NCI-H187 treated with DMSO at 0.1 percent for 48 hours (cell line): ENCODE measurements at regions not wholly inside any gene's neighbourhood (a gene's known extent, or its start where the extent isn't known, plus 50 kb on each side); places are given as distances from the start of the nearest gene placed in this dataset.
"Not testable (repeated sequence)": the region's sequence is repeated elsewhere in the genome, so short reads cannot be mapped to it uniquely, and the experiment has no call there.

Experiments
- DNase-seq: peaks from one replicate; lab custom pipeline; 2025; lab: John Stamatoyannopoulos, UW

DNA sequence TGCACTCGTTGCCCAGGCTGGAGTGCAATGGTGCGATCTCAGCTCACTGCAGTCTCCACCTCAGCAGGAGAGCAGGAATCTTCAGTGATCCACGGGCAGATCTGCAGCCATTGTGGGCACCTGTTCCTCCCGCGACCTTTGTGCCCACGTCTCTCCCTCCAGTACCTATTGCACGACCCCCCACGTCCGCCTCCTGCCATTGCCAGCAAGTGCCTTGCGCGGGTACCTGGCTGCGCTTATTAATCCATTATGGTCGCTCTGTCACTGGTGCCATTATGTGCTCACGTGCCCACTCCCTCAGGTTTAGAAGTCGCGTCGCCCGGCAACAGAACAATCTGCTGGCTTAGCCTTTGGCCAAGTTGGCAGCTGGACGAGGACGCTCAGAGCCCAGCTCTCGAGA, 146.2 kb upstream of the C1QTNF3 start:
- DNase-seq: not testable (repeated sequence)

DNA sequence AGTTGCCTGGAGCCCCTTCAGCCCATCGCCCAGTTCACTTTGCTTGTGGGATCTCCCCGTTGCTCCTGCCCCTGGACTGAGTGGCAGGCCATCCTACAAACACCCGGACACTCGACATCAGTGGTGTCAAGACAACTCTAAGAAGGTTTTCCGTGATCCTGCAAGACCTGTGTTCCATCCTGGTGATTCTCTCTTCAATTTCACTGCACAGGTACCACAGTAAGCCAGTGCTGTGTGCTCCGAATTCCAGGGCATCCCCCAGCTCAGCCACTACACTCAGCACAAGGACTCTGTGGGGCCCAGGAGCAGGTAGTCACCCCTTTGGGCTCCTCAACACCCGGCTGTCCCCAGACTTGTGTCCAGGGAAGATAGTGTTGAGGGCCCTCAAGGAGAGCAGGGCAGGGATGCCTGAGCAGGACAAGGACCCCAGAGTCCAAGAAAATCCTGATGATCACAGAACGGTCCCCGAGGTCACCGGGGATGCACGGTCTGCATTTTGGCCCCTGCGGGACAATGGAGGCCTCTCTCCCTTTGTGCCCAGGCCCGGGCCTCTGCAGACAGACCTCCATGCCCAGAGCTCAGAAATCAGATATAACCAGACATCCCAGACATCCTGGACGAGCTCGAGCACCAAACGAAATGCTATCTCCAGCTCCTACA, 146.9 kb upstream of the C1QTNF3 start:
- DNase-seq: not testable (repeated sequence)

DNA sequence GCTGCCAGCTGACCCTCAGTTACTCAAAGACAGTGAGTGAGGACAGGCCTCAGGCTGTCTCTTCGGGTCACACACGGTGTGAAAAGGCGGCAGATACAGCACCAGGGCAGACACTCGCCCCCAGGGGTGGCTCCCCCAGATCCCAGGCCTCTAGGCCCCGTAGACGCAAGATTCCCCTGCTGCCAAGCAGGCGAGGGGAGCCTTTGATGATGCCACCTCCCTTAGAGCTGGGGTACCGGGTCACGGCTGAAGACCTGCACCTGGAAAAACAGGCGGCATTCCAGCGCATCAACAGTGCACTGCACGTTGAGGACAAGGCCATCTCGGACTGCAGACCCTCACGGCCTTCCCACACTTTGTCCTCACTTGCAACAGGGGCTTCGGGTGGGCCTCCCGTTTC, 147.5 kb upstream of the C1QTNF3 start:
- DNase-seq: not testable (repeated sequence)

DNA sequence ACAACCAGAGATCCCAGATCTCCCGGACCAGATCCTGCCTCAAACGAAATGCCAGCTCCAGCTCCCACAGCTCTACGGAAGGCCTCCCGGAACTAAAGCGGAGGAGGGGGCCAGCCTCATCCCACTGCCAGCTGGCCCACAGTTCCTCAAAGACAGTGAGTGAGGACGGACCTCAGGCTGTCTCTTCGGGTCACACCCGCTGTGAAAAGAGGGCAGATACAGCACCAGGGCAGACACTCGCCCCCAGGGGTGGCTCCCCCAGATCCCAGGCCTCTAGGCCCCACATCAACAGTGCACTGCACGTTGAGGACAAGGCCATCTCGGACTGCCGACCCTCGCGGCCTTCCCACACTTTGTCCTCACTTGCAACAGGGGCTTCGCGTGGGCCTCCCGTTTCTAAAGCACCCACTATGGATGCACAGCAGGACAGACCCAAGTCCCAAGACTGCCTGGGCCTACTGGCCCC, 148.3 kb upstream of the C1QTNF3 start:
- not testable (repeated sequence) for DNase-seq

DNA sequence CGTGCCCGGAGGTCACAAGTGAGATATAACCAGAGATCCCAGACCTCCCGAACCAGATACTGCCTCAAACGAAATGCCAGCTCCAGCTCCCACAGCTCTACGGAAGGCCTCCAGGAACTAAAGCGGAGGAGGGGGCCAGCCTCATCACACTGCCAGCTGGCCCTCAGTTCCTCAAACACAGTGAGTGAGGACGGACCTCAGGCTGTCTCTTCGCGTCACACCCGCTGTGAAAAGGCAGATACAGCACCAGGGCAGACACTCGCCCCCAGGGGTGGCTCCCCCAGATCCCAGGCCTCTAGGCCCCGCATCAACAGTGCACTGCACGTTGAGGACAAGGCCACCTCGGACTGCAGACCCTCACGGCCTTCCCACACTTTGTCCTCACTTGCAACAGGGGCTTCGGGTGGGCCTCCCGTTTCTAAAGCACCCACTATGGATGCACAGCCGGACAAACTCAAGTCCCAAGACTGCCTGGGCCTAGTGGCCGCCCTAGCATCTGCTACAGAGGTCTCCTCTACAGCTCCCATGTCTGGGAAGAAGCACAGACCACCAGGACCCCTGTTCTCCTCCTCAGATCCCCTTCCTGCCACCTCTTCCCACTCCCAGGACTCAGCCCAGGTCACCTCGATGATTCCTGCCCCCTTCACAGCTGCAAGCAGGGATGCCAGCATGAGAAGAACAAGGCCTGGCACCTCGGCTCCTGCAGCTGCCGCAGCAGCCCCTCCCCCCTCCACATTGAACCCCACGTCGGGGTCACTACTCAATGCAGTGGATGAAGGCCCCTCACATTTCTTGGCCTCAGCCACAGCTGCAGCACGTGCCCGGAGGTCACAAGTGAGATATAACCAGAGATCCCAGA, 149.3 kb upstream of the C1QTNF3 start:
- not testable (repeated sequence) for DNase-seq

DNA sequence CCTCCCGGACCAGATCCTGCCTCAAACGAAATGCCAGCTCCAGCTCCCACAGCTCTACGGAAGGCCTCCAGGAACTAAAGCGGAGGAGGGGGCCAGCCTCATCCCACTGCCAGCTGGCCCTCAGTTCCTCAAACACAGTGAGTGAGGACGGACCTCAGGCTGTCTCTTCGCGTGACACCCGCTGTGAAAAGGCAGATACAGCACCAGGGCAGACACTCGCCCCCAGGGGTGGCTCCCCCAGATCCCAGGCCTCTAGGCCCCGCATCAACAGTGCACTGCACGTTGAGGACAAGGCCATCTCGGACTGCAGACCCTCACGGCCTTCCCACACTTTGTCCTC, 149.9 kb upstream of the C1QTNF3 start:
- not testable (repeated sequence) for DNase-seq

DNA sequence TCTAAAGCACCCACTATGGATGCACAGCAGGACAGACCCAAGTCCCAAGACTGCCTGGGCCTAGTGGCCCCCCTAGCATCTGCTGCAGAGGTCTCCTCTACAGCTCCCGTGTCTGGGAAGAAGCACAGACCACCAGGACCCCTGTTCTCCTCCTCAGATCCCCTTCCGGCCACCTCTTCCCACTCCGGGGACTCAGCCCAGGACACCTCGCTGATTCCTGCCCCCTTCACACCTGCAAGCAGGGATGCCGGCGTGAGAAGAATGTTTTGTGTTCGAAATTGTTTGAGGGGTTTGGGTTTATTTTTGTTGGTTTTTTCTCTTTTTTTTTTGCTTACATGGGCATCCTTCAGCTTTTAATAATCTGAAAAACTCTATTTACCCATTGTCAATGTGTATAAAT, 150.3 kb upstream of the C1QTNF3 start:
- not testable (repeated sequence) for DNase-seq

DNA sequence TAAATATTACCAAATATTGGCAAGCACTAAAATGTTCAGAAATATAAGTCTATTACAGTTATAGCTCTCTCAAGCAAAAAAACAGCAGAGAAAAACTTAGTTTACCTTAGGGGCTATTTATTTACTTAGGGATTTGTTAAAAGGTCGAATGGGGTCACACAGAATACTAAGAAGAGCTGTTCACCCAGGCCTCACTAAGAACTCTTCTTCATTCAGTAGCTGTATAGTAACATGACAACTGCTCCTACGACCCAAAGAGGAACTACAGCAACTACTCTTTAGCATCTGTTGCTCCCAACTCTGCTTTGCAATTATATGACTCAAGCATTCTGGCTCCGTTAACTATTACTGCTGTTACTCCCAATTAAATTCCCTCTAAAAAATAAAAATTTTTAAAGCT, 150.8 kb upstream of the C1QTNF3 start:
- not testable (repeated sequence) for DNase-seq

DNA sequence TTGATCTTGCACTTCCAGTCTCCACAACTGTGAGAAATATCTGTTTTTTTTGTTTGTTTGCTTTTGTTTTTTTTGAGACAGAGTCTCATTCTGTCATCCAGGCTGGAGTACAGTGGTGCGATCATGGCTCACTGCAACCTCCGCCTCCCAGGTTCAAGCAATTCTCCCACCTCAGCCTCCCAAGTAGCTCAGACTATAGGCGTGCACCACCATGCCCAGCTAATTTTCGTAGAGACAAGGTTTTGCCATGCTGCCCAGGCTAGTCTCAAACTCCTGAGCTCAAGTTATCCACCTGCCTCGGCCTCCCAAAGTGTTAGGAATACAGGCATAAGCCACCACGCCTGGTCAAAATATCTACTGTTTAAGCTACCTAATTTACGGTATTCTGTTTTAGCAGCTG, 153.1 kb upstream of the C1QTNF3 start:
- DNase-seq: not testable (repeated sequence)

DNA sequence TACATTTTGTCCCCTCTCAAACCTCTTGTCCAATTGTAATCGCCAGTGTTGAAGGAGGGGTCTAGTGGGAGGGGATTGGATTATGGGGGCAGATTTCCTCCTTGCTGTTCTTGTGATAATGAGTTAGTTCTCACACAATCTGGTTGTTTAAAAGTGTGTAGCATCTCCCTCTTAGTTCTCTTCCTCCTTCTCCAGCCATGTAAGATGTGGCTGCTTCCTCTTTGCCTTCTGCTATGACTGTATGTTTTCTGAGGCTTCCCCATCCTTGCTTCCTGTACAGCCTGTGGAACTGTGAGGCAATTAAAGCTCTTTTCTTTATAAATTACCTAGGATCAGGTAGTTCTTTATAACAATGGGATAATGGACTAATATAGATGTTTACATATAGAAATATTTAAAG, 162.3 kb upstream of the C1QTNF3 start:
- DNase-seq: not testable (repeated sequence)

DNA sequence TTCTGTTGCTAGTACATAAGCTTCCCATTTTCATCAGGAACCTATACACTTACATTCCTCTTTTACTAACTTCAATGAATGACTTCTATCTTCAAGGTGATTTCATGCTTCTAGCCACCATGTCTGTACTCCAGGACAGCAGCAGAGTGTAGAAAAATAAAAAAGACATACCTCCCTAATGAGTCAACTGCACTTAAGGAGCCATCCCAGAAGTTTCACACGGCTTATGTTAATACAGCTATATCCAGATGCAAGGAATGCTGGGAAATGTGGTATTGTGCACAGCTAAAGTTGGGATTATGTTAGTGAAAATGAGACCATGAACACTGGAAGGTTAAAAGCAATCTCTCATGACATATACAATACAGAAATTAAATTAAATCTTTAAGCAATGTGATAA, 174.4 kb upstream of the C1QTNF3 start:
- DNase-seq: not testable (repeated sequence)

DNA sequence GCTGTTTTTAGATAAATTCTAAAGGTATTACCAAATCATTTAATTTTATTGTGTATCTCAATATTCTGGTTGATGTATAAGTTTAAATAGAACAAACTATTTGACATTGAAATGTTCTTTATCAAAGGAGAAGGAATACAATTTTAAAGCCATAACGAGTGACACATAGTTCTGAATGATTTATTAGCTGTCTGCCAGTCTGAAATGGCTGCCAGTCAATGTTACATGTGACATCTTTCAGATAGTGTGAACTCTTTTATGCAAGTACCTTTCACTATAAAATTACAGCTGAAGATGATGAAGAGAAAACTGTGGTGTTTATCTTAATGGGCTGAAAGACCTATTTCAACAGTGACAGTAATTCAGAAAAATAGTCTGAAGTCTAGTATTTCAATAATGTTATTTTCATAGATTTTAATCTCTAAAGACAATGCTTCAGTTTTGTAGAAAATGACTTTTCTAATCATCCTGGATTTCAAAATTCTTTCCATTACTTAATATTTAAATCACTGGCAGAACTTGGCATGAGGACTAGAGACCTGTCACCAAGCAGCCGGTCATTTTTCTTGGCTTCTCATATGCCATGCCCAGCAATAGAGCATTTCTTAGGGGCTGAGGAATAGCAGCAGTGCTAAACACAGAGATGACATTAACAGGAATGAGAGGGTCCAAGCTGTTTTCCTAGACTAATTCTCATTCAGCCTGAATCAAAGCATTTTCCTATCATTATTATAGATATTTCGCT, 178.5 kb upstream of the C1QTNF3 start:
- not testable (repeated sequence) for DNase-seq

DNA sequence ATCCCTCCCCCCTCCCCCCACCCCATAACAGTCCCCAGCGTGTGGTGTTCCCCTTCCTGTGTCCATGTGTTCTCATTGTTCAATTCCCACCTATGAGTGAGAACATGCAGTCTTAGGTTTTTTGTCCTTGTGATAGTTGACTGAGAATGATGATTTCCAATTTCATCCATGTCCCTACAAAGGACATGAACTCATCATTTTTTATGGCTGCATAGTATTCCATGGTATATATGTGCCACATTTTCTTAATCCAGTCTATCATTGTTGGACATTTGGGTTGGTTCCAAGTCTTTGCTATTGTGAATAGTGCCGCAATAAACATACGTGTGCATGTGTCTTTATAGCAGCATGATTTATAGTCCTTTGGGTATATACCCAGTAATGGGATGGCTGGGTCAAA, 180.1 kb upstream of the C1QTNF3 start:
- DNase-seq: not testable (repeated sequence)

DNA sequence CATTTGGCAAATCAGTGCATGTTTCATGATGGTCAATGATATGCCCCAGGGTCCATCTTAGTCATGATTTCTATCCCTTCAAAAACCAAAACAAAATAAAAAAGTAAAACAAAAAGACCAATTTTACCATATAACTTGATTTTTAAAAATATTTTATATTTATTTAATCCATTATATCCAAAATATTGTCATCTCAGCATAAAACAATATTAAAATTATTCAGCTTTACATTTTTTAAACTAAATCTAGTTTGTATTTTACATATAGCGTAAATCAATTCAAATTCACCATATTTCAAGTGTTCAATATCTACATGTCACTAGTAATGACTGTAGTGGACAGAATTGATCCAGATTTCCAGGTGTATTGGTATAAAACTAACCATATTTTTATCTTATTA, 187.4 kb upstream of the C1QTNF3 start:
- not testable (repeated sequence) for DNase-seq

DNA sequence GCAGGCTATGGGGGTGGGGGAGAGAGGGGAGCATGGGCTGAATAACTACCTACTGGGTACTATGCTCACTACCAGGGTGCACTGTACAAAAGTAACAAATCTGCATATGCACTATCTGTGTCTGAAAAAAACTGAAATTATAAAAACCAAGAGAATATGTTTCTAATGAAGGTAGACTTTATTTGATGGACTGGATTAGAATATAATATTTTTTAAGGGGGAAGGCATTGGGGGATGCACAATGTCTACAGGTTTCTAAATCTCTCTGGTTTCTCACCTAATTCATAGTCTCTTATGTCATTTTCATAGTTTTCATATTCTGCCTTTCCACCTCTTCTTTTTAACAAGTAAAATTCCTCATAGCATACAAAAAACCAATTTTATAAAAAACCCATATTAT, 200.8 kb upstream of the C1QTNF3 start:
- DNase-seq: not testable (repeated sequence)

DNA sequence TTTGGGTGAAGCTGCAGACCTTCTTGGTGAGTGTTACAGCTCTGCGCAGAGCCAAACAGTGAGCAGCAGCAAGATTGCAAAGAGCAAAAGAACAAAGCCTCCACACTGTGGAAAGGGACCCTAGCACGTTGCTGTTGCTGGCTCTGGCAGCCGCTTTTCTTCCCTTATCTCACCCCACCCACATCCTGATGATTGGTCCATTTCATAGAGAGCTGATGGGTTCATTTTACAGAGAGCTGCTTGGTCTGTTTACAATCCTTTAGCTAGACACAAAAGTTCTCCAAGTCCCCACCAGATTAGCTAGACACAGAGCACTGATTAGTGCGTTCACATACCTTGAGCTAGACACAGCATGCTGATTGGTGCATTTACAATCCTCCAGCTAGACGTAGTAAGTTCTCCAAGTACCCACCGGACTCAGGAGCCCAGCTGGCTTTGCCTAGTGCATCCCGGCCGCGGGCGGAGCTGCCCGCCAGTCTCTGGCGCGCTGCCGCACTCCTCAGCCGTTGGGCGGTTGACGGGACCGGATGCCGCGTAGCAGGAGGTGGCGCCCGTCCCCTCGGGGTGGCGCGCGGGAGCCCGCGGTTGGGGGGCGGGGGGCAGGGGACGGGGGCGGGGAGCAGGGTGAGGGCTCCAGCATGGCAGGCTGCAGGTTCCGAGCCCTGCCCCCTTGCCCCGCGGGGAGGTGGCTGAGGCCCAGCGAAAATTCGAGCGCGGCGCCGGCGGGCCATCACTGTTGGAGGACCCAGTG, 201.4 kb upstream of the C1QTNF3 start:
- not testable (repeated sequence) for DNase-seq

DNA sequence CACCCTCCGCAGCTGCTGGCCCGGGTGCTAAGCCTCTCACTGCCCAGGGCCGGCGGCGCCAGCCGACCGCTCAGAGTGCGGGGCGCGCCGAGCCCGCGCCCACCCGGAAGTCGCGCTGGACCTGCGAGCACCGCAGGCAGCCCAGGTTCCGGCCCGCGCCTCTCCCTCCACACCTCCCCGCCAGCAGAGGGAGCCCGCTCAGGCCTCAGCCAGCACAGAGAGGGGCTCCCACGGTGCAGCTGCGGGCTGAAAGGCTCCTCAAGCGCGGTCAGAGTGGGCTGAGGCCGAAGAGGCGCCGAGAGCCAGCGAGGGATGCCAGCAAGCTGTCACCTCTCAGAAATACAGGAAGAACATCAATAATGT, 202.0 kb upstream of the C1QTNF3 start:
- DNase-seq: not testable (repeated sequence)

DNA sequence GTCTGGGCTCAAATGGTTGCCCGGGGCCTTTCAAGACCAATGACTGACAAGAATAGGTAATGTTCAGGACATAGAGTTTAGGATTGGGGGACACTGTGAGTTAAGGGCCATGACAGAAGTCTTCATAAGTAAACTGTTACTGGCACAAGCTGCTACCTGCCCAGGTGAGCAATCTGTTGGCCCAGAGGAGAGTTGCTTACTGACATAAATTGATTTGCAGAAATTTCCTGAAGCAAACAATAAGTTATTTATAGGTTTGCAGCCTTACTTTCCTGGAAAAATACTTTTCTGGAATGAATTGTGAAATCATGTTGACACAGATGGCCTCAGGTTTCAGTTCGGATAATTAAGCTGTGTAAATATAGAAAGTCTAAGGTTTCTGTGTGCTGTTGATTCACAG, 202.8 kb upstream of the C1QTNF3 start:
- not testable (repeated sequence) for DNase-seq

DNA sequence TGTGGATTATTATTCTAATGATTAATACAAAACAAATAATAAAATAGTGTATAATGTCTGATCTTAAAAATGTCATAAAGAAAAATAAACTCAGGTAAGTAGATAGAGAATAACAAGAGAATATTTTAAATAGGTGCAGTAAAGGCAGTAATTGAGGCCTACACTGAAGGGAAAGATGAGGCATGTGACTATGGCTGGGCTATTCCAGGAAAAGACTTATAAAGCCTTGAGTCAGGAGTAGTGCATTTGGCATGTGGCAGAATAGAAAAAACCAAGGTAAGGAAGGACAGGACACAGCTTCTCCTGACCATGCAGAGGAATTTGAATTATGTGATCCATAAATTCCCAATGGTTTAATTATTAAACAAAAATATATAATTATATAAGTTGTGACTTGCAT, 215.6 kb upstream of the C1QTNF3 start:
- DNase-seq: not testable (repeated sequence)

DNA sequence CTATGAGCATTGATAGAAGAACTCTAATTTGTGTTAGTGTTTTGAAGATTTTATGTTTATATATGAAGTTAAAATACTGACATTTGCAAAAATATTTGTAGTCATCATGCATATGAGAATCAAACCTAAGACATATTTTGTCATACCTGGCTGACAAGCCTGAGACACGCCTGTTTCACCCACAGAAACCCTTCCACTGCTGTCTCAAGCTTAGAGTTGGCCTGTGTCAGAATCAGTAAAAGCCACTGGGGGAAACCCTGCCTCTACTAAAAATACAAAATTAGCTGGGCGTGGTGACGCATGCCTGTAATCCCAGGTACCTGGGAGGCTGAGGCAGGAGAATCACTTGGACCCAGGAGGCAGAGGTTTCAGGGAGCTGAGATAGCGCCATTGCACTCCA, 218.0 kb upstream of the C1QTNF3 start:
- not testable (repeated sequence) for DNase-seq

DNA sequence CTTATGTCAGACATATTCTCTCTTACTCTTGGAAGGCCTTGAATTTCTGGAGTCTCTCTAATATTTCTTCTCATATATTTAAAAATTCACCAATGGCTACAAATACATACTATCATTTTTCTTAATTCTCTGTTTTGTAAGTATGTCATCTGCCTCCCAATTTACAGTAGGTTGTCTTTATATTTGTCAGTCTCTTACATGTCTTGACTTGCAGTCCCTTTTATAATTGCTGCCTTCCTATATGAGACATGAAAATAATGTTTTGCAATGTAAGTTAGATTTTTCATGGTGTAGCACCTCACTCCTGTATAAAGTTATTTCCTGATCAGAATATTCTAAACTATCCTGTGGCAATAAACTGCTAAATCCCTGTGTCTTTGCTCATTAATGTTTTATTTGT, 223.1 kb upstream of the C1QTNF3 start:
- DNase-seq: not testable (repeated sequence)

DNA sequence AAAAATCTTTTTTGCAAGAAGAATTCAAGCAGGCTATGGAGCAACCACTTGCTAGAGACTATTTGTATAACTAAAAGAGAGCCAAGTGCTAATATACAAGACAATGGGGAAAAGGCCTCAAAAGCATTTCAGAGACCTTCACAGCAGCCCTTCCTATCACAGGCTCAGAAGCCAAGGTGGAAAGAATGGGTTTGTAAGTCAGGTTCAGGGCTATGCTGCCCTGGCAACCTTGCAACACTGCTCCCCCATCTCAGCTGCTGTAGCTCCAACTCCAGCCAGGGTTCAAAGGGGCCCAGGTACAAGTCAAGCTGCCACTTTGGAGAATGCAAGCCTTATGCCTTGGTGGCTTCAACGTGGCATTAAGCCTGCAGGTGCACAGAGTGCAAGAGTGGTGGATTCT, 253.7 kb upstream of the C1QTNF3 start:
- DNase-seq: not testable (repeated sequence)
